ENCODE measurements at regions not wholly inside any gene's neighbourhood (a gene's known extent, or its start where the extent isn't known, plus 50 kb on each side); places are given as distances from the start of the nearest gene placed in this dataset.

GRCh38 chr10:2244471-2244870 lies 507.1 kb upstream of the ADARB2 start:
- intact Hi-C loops (cut with DNase I; ENCODE audit: low total_unique reads), result no loop called here
- DNase-seq, result no peak
- Histone ChIP-seq H3K36me3 (no peaks in the 10 kb centered on the region), H3K27ac (no peak overlapping the region), H3K4me3 (no peak overlapping the region), H3K9me3 (peaks cover 0 to 11% (median 4%) of the 10 kb centered on the region in 8 donors), H3K4me1 (no peaks in the 10 kb centered on the region), H3K27me3 (replicated peaks in 1 of 7) (no peaks in the 10 kb centered on the region)
- WGBS, 5 donors, result 81 to 93% (median 85%) methylated on average over 12 of the region's 12 CpGs
- TF ChIP-seq POLR2AphosphoS5 (IDR thresholded peaks at IDR 0.05), result no peak
- TF ChIP-seq POLR2A (IDR thresholded peaks at IDR 0.05), result no peak
- no peak for TF ChIP-seq CTCF (IDR thresholded peaks at IDR 0.05 in 8 of 11, conservative IDR thresholded peaks at IDR 0.05 in 3 of 11)

- no peak for DNase-seq
- intact Hi-C loops (cut with DNase I; ENCODE audit: low total_unique reads), result no loop called here
- 71 to 79% (median 74%) methylated on average over 5 of the region's 5 CpGs for WGBS, 5 donors
- Histone ChIP-seq H3K36me3 (no peaks in the 10 kb centered on the region), H3K27ac (no peak overlapping the region), H3K9me3 (peaks cover 0 to 20% (median 6%) of the 10 kb centered on the region in 8 donors), H3K4me1 (no peaks in the 10 kb centered on the region), H3K27me3 (replicated peaks in 1 of 7) (no peaks in the 10 kb centered on the region), H3K4me3 (no peak overlapping the region)
- TF ChIP-seq POLR2A (IDR thresholded peaks at IDR 0.05), result no peak
- TF ChIP-seq CTCF (IDR thresholded peaks at IDR 0.05 in 8 of 11, conservative IDR thresholded peaks at IDR 0.05 in 3 of 11), result no peak
- TF ChIP-seq POLR2AphosphoS5 (IDR thresholded peaks at IDR 0.05), result no peak
These were observed 499.6 kb upstream of the ADARB2 start for GRCh38 chr10:2236876-2237275.

GRCh38 chr10:2232479-2232878 lies 495.2 kb upstream of the ADARB2 start:
- H3K4me1 ChIP-seq, result no peaks in the 10 kb centered on the region
- no peak overlapping the region for H3K27ac ChIP-seq
- no peak overlapping the region for H3K4me3 ChIP-seq
- WGBS, 5 donors, result 89 to 93% (median 90%) methylated on average over 11 of the region's 11 CpGs
- no peaks in the 10 kb centered on the region for H3K36me3 ChIP-seq
- no peak for TF ChIP-seq POLR2AphosphoS5 (IDR thresholded peaks at IDR 0.05)
- peaks cover 0 to 1% (median 0%) of the 10 kb centered on the region in 8 donors for H3K9me3 ChIP-seq
- peaks cover 0 to 6% (median 0%) of the 10 kb centered on the region in 7 donors for H3K27me3 ChIP-seq (replicated peaks in 1 of 7)
- intact Hi-C loops (cut with DNase I; ENCODE audit: low total_unique reads), result no loop called here
- DNase-seq, result no peak

GRCh38 chr10:2230478-2230877 lies 493.2 kb upstream of the ADARB2 start:
- H3K27me3 ChIP-seq (replicated peaks in 1 of 7), result peaks cover 0 to 8% (median 0%) of the 10 kb centered on the region in 7 donors
- TF ChIP-seq CTCF (IDR thresholded peaks at IDR 0.05 in 8 of 11, conservative IDR thresholded peaks at IDR 0.05 in 3 of 11) (no peak), POLR2AphosphoS5 (IDR thresholded peaks at IDR 0.05) (no peak), POLR2A (IDR thresholded peaks at IDR 0.05) (no peak)
- intact Hi-C loops (cut with DNase I; ENCODE audit: low total_unique reads), result no loop called here
- H3K9me3 ChIP-seq, result peaks cover 0 to 4% (median 0%) of the 10 kb centered on the region in 8 donors
- no peaks in the 10 kb centered on the region for H3K4me1 ChIP-seq
- H3K4me3 ChIP-seq, result no peak overlapping the region
- H3K36me3 ChIP-seq, result no peaks in the 10 kb centered on the region
- no peak for DNase-seq
- H3K27ac ChIP-seq, result no peak overlapping the region
- 80 to 89% (median 84%) methylated on average over 1 of the region's 1 CpG for WGBS, 5 donors

All from spleen (tissue), 11 donors.